ENCODE measurements at regions not wholly inside any gene's neighbourhood (a gene's known extent, or its start where the extent isn't known, plus 50 kb on each side); places are given as distances from the start of the nearest gene placed in this dataset.

- DNase-seq (ENCODE audit: low read depth in 2 of 2), result no peak
Measured at GRCh38 chr6:98532004-98532403, 302.4 kb upstream of the POU3F2 start.

- DNase-seq (ENCODE audit: low read depth in 2 of 2), result no peak
Measured at GRCh38 chr6:98539741-98540140, 294.6 kb upstream of the POU3F2 start.

- DNase-seq (ENCODE audit: low read depth in 2 of 2), result no peak
Measured at GRCh38 chr6:98546376-98546775, 288.0 kb upstream of the POU3F2 start.

- DNase-seq (ENCODE audit: low read depth in 2 of 2), result no peak
Measured at GRCh38 chr6:98547151-98547550, 287.2 kb upstream of the POU3F2 start.

- DNase-seq (ENCODE audit: low read depth in 2 of 2), result no peak
Measured at GRCh38 chr6:98547634-98548033, 286.7 kb upstream of the POU3F2 start.

GRCh38 chr6:98548301-98548700, 286.1 kb upstream of the POU3F2 start:
- no peak for DNase-seq (ENCODE audit: low read depth in 2 of 2)

GRCh38 chr6:98560418-98560817, 274.0 kb upstream of the POU3F2 start:
- DNase-seq (ENCODE audit: low read depth in 2 of 2), result no peak

GRCh38 chr6:98560841-98561240, 273.5 kb upstream of the POU3F2 start:
- DNase-seq (ENCODE audit: low read depth in 2 of 2), result no peak

- no peak for DNase-seq (ENCODE audit: low read depth in 2 of 2)
Measured at GRCh38 chr6:98566126-98566525, 268.2 kb upstream of the POU3F2 start.

GRCh38 chr6:98572579-98572978, 261.8 kb upstream of the POU3F2 start:
- DNase-seq (ENCODE audit: low read depth in 2 of 2), result no peak

GRCh38 chr6:98574984-98575383, 259.4 kb upstream of the POU3F2 start:
- no peak for DNase-seq (ENCODE audit: low read depth in 2 of 2)

- no peak for DNase-seq (ENCODE audit: low read depth in 2 of 2)
Measured at GRCh38 chr6:98576791-98577190, 257.6 kb upstream of the POU3F2 start.

- no peak for DNase-seq (ENCODE audit: low read depth in 2 of 2)
Measured at GRCh38 chr6:98578016-98578415, 256.4 kb upstream of the POU3F2 start.

GRCh38 chr6:98579079-98579478, 255.3 kb upstream of the POU3F2 start:
- no peak for DNase-seq (ENCODE audit: low read depth in 2 of 2)

GRCh38 chr6:98579941-98580340, 254.4 kb upstream of the POU3F2 start:
- no peak for DNase-seq (ENCODE audit: low read depth in 2 of 2)

- DNase-seq (ENCODE audit: low read depth in 2 of 2), result no peak
Measured at GRCh38 chr6:98581705-98582104, 252.7 kb upstream of the POU3F2 start.

- DNase-seq (ENCODE audit: low read depth in 2 of 2), result no peak
Measured at GRCh38 chr6:98583506-98583905, 250.9 kb upstream of the POU3F2 start.

GRCh38 chr6:98586163-98586562, 248.2 kb upstream of the POU3F2 start:
- no peak for DNase-seq (ENCODE audit: low read depth in 2 of 2)

GRCh38 chr6:98587555-98587954, 246.8 kb upstream of the POU3F2 start:
- no peak for DNase-seq (ENCODE audit: low read depth in 2 of 2)

- DNase-seq (ENCODE audit: low read depth in 2 of 2), result no peak
Measured at GRCh38 chr6:98589536-98589935, 244.8 kb upstream of the POU3F2 start.

- no peak for DNase-seq (ENCODE audit: low read depth in 2 of 2)
Measured at GRCh38 chr6:98590136-98590681, 244.2 kb upstream of the POU3F2 start.

- DNase-seq (ENCODE audit: low read depth in 2 of 2), result no peak
Measured at GRCh38 chr6:98590997-98591396, 243.4 kb upstream of the POU3F2 start.

- no peak for DNase-seq (ENCODE audit: low read depth in 2 of 2)
Measured at GRCh38 chr6:98593676-98594075, 240.7 kb upstream of the POU3F2 start.

- no peak for DNase-seq (ENCODE audit: low read depth in 2 of 2)
Measured at GRCh38 chr6:98601716-98602115, 232.7 kb upstream of the POU3F2 start.

- DNase-seq (ENCODE audit: low read depth in 2 of 2), result no peak
Measured at GRCh38 chr6:98605705-98606104, 228.7 kb upstream of the POU3F2 start.
